SU-DHL-6 (cell line): ENCODE measurements at regions not wholly inside any gene's neighbourhood (a gene's known extent, or its start where the extent isn't known, plus 50 kb on each side); places are given as distances from the start of the nearest gene placed in this dataset.

ENCODE experiments used
- CTCF ChIP-seq: fragments of 200-600 bp; sonication (generic); IDR thresholded peaks from one replicate; pipeline ENCODE4 v1.5.1; 2017; ENCODE audit warnings: antibody characterized with exemption, mild to moderate bottlenecking, low read length, moderate library complexity; ENCODE audit not compliant: insufficient read depth, poor library complexity, severe bottlenecking
- EZH2phosphoT487 ChIP-seq: fragments of 200-600 bp; sonication (generic), shearing (Covaris generic); conservative IDR thresholded peaks from 2 replicates; pipeline ENCODE4 v1.6.1; 2018; ENCODE audit warnings: mild to moderate bottlenecking, antibody characterized with exemption, low read length, moderate library complexity, mixed read lengths

- TF ChIP-seq EZH2phosphoT487 = no peak
- TF ChIP-seq CTCF = no peak
Measured at GRCh38 chr9:36759976-36760375, 187.3 kb downstream of the MELK start.
